H1 (cell line): ENCODE measurements at regions not wholly inside any gene's neighbourhood (a gene's known extent, or its start where the extent isn't known, plus 50 kb on each side); places are given as distances from the start of the nearest gene placed in this dataset.

Source experiments
- ASH2L ChIP-seq: fragments of 200-600, 300-600 bp; sonication (generic); IDR thresholded peaks from one replicate; pipeline ENCODE4 v1.7.1; 2017; ENCODE audit warnings: low read length
- ATF3 ChIP-seq: IDR thresholded peaks from 2 replicates; pipeline ENCODE4 v1.6.1; 2011; ENCODE audit warnings: low read depth, mild to moderate bottlenecking, low read length; ENCODE audit not compliant: insufficient read depth
- CBX8 ChIP-seq: fragments of 300-800, 300-1000 bp; sonication (generic); IDR thresholded peaks from 2 replicates; pipeline ENCODE4 v1.7.1; 2016; ENCODE audit warnings: low read depth, low read length, borderline replicate concordance
- EZH2 ChIP-seq: fragments of 200-600 bp; sonication (generic); IDR thresholded peaks from 2 replicates; pipeline ENCODE4 v1.7.1; 2012; ENCODE audit warnings: low read depth, mild to moderate bottlenecking, moderate library complexity, low read length, inconsistent platforms; ENCODE audit not compliant: severe bottlenecking
- NANOG ChIP-seq: IDR thresholded peaks from 2 replicates; pipeline ENCODE4 v1.6.1; 2011; ENCODE audit warnings: low read length, low read depth, mild to moderate bottlenecking, inconsistent platforms; ENCODE audit not compliant: insufficient read depth, poor library complexity, severe bottlenecking
- POLR2A ChIP-seq, 2 experiments: IDR thresholded peaks; 1 replicate in 1 of 2; 2 replicates in 1 of 2; pipeline ENCODE4 v1.6.1; 2011; ENCODE audit warnings: low read depth in 2 of 2, low read length in 2 of 2, mild to moderate bottlenecking in 2 of 2; ENCODE audit errors: control extremely low read depth in 1 of 2
- POLR2AphosphoS5 ChIP-seq: IDR thresholded peaks from 2 replicates; pipeline ENCODE4 v1.6.1; 2011; ENCODE audit warnings: low read depth, low read length
- RAD21 ChIP-seq, 2 experiments: IDR thresholded peaks in 1 of 2; conservative IDR thresholded peaks in 1 of 2; 2 replicates each; pipeline ENCODE4 v1.6.1; 2011; ENCODE audit warnings: low read depth in 2 of 2, low read length in 2 of 2, improper control_type of control experiment in 1 of 2, inconsistent platforms in 1 of 2, mild to moderate bottlenecking in 1 of 2, moderate library complexity in 1 of 2
- SP2 ChIP-seq: IDR thresholded peaks from 2 replicates; pipeline ENCODE4 v1.6.1; 2012; ENCODE audit warnings: mild to moderate bottlenecking, low read length, inconsistent platforms
- USF2 ChIP-seq: IDR thresholded peaks from 2 replicates; pipeline ENCODE4 v1.6.1; 2011; ENCODE audit warnings: low read length, improper control_type of control experiment
- ZNF274 ChIP-seq: IDR thresholded peaks from 2 replicates; pipeline ENCODE4 v1.7.0; 2012; ENCODE audit warnings: low read length, borderline replicate concordance; ENCODE audit errors: extremely low read depth
- TF ChIP-seq, protein P1 (sequence below), 3 experiments: IDR thresholded peaks; 1 replicate in 2 of 3; 2 replicates in 1 of 3; pipeline versions ENCODE4 v1.5.1 to v1.6.1; 2011; ENCODE audit warnings: low read length in 3 of 3, mild to moderate bottlenecking in 3 of 3, inconsistent platforms in 2 of 3, low read depth in 1 of 3, moderate library complexity in 1 of 3; ENCODE audit not compliant: insufficient read depth in 1 of 3; ENCODE audit errors: control extremely low read depth in 1 of 3

- no peak for TF ChIP-seq EZH2
- TF ChIP-seq, protein P1, sequence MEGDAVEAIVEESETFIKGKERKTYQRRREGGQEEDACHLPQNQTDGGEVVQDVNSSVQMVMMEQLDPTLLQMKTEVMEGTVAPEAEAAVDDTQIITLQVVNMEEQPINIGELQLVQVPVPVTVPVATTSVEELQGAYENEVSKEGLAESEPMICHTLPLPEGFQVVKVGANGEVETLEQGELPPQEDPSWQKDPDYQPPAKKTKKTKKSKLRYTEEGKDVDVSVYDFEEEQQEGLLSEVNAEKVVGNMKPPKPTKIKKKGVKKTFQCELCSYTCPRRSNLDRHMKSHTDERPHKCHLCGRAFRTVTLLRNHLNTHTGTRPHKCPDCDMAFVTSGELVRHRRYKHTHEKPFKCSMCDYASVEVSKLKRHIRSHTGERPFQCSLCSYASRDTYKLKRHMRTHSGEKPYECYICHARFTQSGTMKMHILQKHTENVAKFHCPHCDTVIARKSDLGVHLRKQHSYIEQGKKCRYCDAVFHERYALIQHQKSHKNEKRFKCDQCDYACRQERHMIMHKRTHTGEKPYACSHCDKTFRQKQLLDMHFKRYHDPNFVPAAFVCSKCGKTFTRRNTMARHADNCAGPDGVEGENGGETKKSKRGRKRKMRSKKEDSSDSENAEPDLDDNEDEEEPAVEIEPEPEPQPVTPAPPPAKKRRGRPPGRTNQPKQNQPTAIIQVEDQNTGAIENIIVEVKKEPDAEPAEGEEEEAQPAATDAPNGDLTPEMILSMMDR (IDR thresholded peaks at IDR 0.05; ENCODE audit: control extremely low read depth in 1 of 3, insufficient read depth in 1 of 3, low read depth in 1 of 3, low read length in 3 of 3), result no peak
- no peak for TF ChIP-seq ATF3
- no peak for TF ChIP-seq USF2
- no peak for TF ChIP-seq RAD21 (IDR thresholded peaks at IDR 0.05 in 1 of 2, conservative IDR thresholded peaks at IDR 0.05 in 1 of 2; ENCODE audit: low read depth in 2 of 2, low read length in 2 of 2)
- TF ChIP-seq ASH2L, result no peak
- TF ChIP-seq POLR2AphosphoS5, result no peak
- TF ChIP-seq NANOG, result no peak
- no peak for TF ChIP-seq CBX8
- TF ChIP-seq SP2, result no peak
- no peak for TF ChIP-seq ZNF274
- no peak for TF ChIP-seq POLR2A (IDR thresholded peaks at IDR 0.05; ENCODE audit: control extremely low read depth in 1 of 2, low read depth in 2 of 2, low read length in 2 of 2)
These were observed 174.9 kb downstream of the KTN1 start for GRCh38 chr14:55754871-55755270.
